ENCODE measurements at regions not wholly inside any gene's neighbourhood (a gene's known extent, or its start where the extent isn't known, plus 50 kb on each side); places are given as distances from the start of the nearest gene placed in this dataset.

- TF ChIP-seq CTCF (IDR thresholded peaks at IDR 0.05): no peak
- no peak for TF ChIP-seq POLR2A (IDR thresholded peaks at IDR 0.05)
Measured at GRCh38 chr7:25858200-25858524, 293.8 kb upstream of the NFE2L3 start.
